DMS 273 (cell line): ENCODE measurements at regions not wholly inside any gene's neighbourhood (a gene's known extent, or its start where the extent isn't known, plus 50 kb on each side); places are given as distances from the start of the nearest gene placed in this dataset.

Experiments used
- DNase-seq: peaks from one replicate; lab custom pipeline; 2025; ENCODE audit not compliant: unreplicated experiment; lab: John Stamatoyannopoulos, UW

DNA sequence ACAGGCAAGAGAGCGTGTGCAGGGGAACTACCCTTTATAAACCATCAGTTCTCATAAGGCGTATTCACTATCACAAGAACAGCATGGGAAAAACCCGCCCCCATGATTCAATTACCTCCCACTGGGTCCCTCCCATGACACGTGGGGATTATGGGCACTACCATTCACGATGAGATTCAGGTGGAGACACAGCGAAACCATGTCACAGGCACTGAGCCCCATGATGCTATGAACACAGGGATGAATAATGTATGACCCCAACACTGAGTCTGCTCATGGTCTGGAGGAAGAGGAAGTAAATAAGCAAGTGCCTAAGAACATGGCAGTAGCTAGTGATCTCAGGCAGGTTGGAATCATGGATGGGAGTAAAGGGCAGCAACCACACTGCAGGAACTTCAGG, 281.0 kb upstream of the ZNF462 start:
- no peak for DNase-seq

DNA sequence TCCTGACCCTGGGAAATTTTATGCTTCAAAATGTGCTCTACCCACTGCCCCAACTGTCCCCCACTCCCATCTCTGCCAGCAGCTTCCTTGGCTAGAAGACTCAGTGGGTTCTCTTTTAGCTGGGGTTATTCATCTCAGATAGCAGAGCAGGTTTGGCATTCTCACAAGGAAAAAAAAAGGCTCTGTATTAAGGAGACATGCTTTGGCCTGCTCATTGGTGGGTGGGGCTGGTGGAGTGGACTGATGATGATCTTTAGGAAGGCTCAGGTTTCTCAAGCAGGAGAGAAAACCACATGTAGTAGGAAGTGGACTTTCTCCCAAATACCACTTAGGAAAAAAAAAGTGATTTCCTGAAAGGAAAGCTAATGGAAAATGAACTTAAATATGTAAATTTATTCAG, 279.2 kb upstream of the ZNF462 start:
- peak; percentile 5 for DNase-seq

DNA sequence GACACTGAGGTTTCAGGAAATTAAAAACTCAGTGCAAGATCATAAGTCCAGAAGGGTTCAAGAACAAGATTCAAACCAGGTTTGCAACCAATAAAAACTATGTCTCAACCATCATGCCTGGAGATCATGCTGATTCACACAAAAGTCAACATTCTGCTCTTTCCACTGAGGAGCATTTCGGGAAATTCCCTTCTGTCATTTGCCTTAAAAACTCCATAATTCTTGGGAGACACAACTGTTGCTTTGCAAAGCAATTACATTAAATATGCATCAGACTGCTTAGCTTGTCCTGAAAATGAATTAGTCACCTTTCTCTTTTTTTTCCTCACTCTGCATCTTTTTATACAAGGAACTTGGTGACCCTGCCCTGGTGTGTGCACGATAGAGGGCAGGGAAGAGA, 275.9 kb upstream of the ZNF462 start:
- DNase-seq, result no peak

DNA sequence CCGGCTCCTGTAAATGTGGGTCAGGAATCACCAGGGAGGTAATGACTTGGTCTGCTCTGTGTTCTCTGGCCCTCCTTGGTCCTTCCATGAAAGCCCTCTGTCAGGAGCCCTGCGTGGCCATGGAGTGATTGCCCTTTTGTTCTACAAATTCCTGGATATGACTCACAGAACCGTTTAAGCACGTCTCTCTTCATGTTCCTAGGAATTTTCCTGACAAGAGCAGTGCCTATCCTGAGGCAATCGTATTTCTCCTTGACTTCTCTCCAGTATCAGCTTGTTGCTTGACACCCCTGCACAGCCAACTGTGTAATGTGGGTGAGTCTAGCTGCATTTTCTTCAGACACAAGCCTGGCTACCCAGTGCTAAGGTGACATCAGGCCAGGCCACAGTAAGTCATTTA, 274.3 kb upstream of the ZNF462 start:
- no peak for DNase-seq

DNA sequence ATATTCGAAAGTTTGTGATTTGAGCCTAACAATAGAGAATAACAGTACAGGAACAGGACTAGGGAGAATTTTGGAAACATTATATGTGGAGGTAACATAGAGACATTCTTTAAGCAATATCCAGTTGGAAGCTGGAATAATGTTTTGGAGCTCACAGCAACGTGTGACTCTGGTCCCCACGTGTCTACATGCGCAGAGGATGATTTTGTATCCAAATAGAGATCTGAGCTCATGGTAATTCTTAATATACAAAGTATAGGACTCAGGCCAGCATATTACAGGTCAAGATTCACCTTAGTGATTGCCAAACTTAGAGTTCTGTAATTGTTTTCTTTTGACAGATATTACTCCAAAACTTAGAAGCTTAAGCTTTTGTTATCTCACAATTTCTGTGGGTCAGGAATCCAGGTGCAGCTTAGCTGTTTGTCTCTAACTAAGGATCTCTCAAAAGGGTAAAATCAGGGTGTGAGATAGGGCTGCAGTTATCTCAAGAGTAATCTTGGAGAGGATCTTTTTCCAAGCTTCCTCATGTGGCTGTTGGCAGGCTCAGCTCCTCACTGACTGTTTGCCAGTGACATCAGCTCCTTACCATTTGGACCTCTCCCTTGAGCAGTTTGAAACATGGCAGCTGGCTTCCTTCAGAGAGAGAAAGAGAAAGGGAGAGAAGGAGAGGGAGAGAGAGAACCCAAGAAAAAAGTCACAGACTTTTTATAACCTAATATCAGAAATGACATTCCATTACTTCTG, 272.0 kb upstream of the ZNF462 start:
- no peak for DNase-seq

DNA sequence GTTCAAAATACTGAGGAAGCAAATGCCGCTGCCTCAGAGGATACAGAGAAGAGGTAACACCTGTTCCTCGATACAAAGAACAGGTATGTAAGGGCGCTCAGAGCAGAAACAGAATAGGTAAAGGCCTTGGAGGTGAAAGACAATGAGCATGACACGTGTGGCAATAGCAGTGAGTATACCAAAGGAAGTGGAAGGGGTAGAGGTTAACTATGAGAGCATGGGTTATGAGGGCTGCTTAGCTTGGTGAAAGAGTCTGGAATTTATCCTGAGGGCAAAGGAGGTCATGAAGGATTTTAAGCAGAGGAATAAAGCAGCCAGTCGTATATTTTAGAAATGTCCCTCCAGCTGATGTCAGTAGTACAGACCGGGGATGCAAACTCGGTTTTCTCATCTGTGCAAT, 269.8 kb upstream of the ZNF462 start:
- DNase-seq, result no peak

DNA sequence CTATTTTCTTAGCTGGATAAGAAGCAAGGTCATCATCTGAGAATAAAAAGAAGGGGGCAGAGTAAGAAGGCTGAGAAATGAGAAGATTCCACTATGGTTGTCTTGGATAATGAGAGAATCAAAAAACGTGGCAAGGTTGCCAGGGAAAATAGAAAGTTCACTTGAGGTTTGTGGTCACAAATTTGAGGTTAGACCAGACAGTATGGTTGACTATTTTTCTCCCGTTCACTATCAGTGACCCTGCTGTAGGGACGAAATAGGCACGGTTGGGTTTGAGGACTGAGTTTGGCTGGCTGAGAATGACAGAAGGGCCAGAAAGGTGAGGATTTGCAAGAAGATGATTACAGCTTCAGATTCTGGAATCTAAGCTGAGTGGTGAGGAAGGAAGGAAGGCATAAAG, 266.0 kb upstream of the ZNF462 start:
- DNase-seq, result no peak

DNA sequence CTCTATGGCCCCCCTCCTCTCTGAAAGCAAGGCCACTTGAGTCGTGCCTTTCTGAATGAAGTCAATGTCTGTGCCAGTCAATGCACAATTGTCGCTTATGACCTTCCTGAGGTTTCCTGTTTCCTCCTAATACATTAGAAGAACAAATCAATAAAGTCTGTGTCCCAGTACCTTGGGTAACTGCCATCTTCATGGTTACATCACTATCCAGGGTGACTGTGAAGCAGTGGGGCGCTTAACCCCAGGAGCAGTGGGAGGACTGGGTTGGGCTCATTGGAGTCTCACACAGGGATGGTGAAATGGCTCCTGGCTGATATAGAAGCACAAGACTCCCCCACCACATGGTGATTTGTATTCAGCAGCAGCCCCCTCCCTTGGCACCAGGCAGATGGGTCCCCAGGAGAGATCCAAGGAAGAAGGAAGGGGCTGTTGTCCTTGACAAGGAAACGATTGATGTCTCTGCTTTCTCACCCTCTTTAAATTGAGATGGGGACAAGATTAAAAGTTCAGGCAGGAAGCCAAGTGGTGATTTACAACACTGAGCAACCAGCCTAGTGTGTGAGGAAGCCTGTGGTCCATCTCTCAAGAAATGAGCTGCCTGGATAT, 261.9 kb upstream of the ZNF462 start:
- DNase-seq, result no peak

DNA sequence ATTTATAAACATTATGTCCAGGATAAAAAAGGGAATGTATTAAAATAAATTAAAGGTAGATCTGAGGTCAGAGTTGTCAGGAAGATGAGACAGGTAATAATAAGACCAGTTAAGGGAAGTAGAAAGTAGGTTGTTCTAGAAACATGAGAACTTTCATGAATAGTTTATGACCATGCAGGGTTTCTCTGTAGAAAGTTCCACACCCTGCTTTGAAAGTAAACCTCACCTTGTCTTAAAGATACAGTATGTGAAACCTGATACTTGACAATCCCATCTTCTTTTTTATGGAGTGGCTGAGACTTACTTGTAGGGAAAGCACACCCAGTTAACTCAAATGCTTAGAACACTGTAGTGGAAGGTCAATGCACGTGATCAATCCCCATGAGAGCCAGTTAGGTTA, 260.6 kb upstream of the ZNF462 start:
- DNase-seq, result no peak

DNA sequence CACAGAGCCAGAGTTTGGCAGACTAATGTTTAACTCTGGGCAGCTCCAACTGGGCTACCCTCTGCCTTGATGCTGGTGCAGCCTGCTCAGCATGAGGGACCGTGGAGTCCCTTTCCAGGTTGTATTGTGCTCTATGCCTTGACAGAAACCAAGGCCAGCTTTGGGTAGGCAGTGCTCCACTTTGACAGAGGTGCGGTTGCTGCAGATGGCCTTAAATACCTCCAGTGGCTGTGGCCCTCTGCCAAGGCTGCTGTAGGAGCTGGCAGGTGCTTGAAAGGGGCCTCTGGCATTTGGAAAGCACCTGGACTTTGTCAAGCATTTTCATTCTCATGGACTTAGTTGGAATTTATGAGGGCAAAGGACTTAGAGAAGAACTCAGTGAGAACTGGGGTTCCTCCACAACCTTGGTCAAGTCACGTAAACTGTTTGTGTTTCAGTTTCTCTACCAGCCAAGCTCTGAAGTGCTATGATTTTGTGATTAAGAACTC, 249.7 kb upstream of the ZNF462 start:
- peak; percentile 42 for DNase-seq

DNA sequence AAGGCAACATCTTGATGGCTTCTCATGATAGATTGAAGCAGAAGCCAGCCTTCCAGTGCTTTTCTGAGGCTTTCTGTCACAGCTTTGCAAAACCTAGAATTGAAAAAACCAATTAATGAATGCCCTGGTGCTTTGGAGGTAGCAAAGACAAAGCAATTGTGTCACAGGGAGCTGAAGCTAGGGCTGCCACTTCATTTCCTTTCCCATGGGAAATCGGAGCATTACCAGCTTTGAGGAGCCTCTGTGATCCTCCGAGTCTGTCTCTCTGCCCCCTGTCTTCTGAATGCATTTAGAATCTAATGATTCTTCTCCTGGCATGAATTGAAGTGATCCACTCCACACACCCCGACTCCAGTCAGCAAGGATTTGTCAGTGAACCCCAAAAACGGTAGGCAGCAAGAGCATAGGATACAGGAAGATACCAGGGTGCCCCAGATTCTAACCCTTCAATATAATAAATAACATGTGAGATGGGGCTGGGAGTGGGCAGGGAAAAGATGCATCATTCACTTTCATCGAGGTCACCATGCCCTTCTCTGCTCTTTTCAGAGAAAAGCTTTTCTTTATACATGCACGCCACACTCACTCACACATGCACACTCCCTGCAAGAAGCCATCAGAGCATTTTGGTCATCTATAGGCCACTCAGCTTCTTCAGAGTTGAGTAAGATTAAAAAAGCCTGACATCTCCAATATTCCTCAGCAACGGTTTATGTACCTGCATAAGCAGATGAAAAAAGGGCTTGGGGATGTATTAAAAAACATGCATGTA, 247.7 kb upstream of the ZNF462 start:
- DNase-seq, result no peak

DNA sequence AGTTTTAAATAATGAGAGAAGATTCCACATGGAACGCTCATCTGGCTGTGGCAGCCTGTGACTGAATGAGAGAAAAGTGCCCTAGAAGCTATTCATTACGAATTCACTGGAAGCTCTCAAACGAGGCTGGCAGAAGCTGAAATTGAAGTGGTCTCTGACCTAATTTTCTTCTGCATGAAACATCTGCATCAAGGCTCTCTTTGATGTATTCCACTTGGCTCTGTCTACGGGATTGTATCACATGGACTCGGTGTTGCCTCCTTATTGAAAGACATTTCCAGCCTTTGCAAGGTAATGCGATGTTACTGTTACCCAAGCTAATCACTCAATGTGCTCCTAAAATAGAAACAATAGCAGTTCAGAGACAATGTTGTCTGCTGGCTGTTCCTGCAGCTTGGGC, 246.9 kb upstream of the ZNF462 start:
- no peak for DNase-seq

DNA sequence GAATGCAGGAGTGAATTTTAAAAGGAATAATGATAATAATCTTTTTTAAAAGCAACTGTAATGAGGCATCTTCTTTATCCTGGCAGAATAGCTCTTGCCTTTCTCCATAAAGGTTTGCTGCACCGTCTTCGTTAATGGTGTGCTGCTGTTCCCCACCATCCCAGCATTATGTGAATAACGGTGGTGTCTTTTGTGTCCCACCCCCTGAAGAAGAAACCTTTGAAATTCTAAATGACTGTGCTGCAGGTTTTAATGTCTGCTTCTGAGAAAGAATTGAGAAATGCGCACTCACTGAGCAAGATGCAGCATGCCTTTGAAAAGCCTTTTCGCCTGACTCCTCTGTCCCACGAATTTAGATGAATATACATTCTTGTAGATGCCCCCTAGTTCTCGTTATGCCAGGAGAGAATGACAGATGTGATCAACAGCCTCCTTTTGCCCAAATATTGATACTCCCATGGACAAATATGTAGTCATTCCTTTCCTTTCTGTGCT, 246.1 kb upstream of the ZNF462 start:
- DNase-seq, result no peak

DNA sequence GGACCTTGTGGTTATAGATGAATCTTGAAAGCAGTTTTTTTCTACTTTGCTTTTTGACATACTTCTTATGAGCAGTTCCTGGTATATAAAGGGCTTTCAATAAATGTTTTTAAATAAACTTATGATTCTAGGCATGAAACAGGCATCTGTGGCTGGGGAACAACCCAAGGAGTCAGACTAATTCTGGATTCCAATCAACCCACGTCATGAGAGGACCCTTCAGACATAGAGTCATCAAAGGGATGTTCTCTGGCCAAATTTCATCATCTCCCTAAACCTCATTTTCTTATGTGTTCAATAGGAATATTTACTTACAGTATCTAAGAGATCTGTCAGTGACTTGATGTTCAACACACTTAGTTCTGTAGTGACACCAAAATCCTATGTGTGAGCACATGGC, 243.8 kb upstream of the ZNF462 start:
- no peak for DNase-seq

DNA sequence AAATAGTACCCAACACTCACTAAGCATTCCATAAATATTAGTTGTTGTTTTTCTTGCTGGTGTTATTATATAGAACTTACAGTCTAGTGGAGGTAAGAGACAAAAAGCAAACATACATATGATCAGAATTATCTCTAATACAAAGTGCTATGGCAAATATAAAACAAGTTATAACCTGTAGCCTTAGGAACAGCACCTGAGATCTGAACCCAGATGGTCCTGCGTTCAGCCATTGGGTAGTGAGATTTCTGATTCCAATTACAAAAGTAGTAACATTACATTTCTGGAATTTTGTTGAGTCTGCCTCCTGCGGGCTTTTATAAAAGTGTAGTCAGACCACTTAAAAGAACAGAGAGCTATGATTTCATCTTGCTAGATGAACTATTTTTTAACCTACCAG, 242.9 kb upstream of the ZNF462 start:
- no peak for DNase-seq

DNA sequence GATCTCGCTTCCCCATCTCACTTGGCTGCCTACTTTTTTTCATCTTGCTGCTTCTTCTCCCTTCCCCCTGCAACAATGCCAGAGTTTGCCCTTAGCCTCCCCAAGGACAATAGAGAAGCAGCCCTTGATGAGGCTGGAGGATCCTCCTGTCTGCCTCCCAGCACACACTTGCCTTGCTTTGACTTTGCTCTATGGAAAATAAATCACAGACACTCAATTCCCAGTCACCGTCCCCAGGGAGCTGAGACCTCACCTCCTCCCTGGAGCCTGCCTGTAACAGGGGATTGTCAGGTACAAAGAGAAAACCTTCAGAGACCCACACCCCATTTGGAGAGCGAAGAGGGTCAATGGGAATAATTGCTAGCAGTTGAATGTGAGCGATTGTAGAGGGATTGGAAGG, 242.1 kb upstream of the ZNF462 start:
- no peak for DNase-seq

DNA sequence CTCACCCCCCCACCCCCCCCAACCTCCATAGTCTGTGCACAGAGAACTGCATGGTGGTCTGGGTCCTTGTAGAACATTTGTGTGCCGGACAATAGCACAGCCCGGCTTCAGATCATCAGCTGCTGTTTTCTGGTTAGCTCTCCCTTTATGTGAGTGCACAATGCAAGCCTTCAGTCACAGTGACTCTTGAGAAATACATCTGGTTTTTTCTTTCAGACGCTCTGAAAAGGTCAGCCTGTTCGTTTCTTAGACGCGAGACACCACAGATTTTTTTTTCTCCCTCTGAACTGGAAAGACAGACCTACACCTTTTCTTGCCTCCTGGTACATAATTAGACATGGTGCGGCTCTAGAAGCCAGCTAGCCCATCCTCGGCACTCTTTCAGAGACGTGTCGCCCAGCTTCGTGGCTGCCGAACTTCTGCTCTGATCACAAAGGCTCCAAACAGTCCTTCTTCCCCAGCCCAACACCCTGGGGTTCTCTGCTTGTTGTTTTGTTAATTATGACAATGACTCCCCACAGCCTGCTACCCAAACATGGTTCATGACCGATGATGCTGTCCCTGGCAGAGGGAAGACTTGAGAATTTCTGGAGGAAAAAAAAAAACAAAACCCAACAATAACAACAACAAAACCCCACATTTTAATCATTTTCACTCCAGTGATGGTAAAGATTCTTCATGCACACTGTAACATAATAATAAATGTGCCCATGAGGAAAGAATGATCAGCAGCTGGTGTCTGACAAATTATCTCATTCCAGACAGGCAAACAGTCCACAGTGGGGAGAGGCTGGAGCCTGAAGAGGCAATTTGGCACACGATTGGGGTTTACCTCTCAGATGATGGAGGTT, 241.4 kb upstream of the ZNF462 start:
- DNase-seq, result peak; percentile 72

DNA sequence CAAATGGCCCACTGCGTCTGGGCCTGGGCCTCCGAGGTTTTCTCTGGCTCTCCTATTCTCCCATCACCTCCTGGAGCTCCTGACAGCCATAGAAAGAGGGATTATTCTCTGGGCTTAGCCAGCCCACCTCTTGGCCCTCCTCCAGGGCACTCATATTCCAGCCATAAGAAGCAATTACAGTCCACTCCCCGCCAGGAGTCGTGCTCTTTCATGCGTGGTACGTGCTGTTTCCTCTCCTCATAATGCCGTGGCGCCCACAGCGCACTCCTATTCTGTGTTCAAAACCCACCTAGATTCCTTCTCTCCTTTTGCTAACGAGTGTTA, 240.8 kb upstream of the ZNF462 start:
- DNase-seq, result peak; percentile 72

DNA sequence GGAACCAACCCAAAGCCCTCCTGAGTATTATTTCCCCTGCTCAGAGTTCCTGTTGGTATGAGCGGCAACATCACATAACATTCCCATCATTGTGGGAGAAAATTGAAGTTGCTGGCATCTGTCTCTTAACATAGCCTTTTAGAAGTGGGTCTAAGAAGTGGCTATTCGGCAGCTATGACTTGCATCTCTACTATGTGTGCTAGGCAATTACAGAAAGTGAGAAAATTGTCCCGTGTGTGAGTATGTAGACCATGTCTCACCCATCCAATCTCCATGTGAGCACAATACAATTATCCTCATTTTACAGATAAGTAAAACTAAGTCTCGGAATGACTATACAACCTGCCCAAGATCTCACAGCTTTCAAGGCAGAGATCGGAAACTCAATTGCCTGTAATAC, 239.4 kb upstream of the ZNF462 start:
- DNase-seq, result no peak

DNA sequence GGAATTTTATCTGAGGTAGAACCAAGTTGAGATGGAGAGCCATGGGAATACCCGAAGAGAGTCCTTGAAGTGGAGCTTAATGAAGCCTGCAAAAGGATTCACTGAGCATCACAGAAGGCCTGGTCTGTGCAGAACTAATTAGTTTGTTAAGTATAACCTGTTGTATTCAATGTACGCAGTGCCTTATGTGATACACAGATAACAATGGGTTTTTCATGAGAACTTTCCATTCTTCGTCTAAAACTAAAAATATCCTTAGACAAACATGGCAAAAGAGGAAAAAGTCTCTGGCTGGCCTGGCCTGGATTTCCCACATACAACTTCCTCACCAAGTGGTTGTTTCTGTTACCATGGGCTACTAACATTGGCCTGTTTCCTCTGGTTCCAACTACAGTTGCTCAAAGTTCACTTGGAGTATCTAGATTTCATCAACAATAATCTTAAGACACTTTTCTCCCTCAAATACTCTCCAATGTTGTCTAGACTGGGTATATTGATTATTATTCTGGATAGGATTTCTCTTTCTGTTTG, 237.6 kb upstream of the ZNF462 start:
- DNase-seq, result no peak

DNA sequence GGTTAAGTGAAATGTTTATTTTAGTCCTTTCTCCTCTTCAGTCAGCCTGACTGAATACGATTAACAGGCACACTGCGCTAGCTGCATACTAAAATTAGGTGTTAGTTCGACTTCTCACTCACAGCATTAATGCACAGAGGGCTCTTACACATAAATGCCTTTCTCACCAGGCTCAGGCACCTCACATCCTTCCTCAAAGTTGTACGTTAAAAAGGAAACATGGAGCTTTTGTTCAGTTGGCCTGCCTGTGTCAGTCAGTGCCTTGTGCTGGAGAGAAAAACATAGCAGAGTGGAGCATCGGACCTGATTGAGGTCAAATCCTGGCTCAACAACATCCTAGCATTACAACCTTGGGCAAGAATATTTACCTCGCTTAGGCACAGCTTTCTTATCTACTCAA, 236.0 kb upstream of the ZNF462 start:
- DNase-seq, result no peak
